SJSA1 (cell line): ENCODE measurements at regions not wholly inside any gene's neighbourhood (a gene's known extent, or its start where the extent isn't known, plus 50 kb on each side); places are given as distances from the start of the nearest gene placed in this dataset.

ENCODE experiments used
- DNase-seq, 2 experiments: peaks; one replicate each; pipeline ENCODE4 v3.0.0-alpha.2; 2015 to 2020; ENCODE audit warnings: low spot score in 2 of 2, low read depth in 1 of 2
- H3K27ac ChIP-seq: fragments of 250-450 bp; sonication (Bioruptor Pico); 2 replicates; pipeline ENCODE4 v1.5.1; 2020; ENCODE audit warnings: mild to moderate bottlenecking, moderate library complexity
- H3K27me3 ChIP-seq: fragments of 250-450 bp; sonication (Bioruptor Pico); replicated peaks from 2 replicates; pipeline ENCODE4 v1.5.1; 2020; ENCODE audit warnings: mild to moderate bottlenecking, moderate library complexity
- H3K36me3 ChIP-seq: fragments of 250-450 bp; sonication (Bioruptor Pico); 2 replicates; pipeline ENCODE4 v1.5.1; 2020; ENCODE audit warnings: mild to moderate bottlenecking
- H3K4me1 ChIP-seq: fragments of 250-450 bp; sonication (Bioruptor Pico); replicated peaks from 2 replicates; pipeline ENCODE4 v1.6.1; 2021; ENCODE audit warnings: mild to moderate bottlenecking
- H3K4me3 ChIP-seq: fragments of 250-450 bp; sonication (Bioruptor Pico); 2 replicates; pipeline ENCODE4 v1.5.1; 2020; ENCODE audit warnings: mild to moderate bottlenecking
- H3K9me3 ChIP-seq: fragments of 250-450 bp; sonication (Bioruptor Pico); replicated peaks from 2 replicates; pipeline ENCODE4 v1.5.1; 2020; ENCODE audit warnings: mild to moderate bottlenecking

DNA sequence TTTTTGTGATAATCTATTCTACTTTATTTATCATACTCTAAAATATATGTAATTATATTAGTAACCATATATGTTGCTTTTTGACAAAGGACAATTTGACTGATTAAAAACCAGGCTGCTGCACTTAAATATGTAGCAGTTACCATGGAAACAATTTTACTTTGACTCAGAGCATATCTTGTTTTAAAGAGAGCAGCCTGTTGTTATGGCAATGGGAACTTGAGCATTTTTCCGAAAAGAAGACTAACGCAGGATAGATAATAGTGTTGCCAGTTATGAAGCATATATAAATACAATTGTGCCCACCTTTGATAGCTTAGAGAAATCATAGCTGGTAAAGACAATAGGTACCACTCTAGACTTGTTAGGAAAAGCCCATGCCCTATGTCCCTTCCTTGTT, 283.0 kb downstream of the GASK1B start:
- no peaks in the 10 kb centered on the region for H3K9me3 ChIP-seq
- DNase-seq, result no peak
- no peak overlapping the region for H3K27ac ChIP-seq
- no peaks in the 10 kb centered on the region for H3K27me3 ChIP-seq
- H3K4me1 ChIP-seq, result no peaks in the 10 kb centered on the region
- no peak overlapping the region for H3K4me3 ChIP-seq
- H3K36me3 ChIP-seq, result no peaks in the 10 kb centered on the region

- Histone ChIP-seq H3K27ac (no peak overlapping the region), H3K4me1 (no peaks in the 10 kb centered on the region), H3K9me3 (no peaks in the 10 kb centered on the region), H3K4me3 (no peak overlapping the region), H3K27me3 (no peaks in the 10 kb centered on the region), H3K36me3 (no peaks in the 10 kb centered on the region)
- DNase-seq, result no peak
Measured at GRCh38 chr4:157888281-157888680, 284.5 kb downstream of the GASK1B start.

GRCh38 chr4:157887316-157887715, 285.5 kb downstream of the GASK1B start:
- no peak for DNase-seq
- Histone ChIP-seq H3K36me3 (no peaks in the 10 kb centered on the region), H3K4me1 (no peaks in the 10 kb centered on the region), H3K27me3 (no peaks in the 10 kb centered on the region), H3K4me3 (no peak overlapping the region), H3K27ac (no peak overlapping the region), H3K9me3 (no peaks in the 10 kb centered on the region)

GRCh38 chr4:157886645-157887044, 286.2 kb downstream of the GASK1B start:
- Histone ChIP-seq H3K27me3 (no peaks in the 10 kb centered on the region), H3K4me3 (no peak overlapping the region), H3K27ac (no peak overlapping the region), H3K36me3 (no peaks in the 10 kb centered on the region), H3K4me1 (no peaks in the 10 kb centered on the region), H3K9me3 (no peaks in the 10 kb centered on the region)
- DNase-seq, result no peak

- H3K4me3 ChIP-seq, result no peak overlapping the region
- no peak for DNase-seq
- no peaks in the 10 kb centered on the region for H3K9me3 ChIP-seq
- no peak overlapping the region for H3K27ac ChIP-seq
- H3K27me3 ChIP-seq, result no peaks in the 10 kb centered on the region
- no peaks in the 10 kb centered on the region for H3K4me1 ChIP-seq
- no peaks in the 10 kb centered on the region for H3K36me3 ChIP-seq
Measured at GRCh38 chr4:157885811-157886210, 287.0 kb downstream of the GASK1B start.

DNA sequence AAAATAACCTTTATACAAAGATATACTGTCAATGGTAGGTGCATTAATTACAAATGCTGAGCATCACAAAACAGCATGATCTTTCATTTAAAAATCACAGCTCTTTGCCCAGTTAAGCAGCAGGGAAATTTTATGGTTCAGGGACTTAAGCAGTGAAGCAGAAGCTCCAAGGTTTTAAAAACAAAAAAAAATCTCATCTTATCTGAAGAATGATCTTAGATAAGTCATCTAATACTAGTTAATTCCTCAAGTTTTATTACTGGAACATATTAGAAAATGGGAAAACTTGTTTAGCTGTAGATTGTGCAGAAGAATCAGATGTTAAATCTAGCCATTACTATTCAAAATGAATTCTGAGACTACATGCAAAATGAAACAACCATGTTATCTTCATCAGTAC, 289.9 kb downstream of the GASK1B start:
- Histone ChIP-seq H3K27ac (no peak overlapping the region), H3K36me3 (no peaks in the 10 kb centered on the region), H3K9me3 (no peaks in the 10 kb centered on the region), H3K4me3 (no peak overlapping the region), H3K4me1 (no peaks in the 10 kb centered on the region), H3K27me3 (no peaks in the 10 kb centered on the region)
- DNase-seq, result no peak

DNA sequence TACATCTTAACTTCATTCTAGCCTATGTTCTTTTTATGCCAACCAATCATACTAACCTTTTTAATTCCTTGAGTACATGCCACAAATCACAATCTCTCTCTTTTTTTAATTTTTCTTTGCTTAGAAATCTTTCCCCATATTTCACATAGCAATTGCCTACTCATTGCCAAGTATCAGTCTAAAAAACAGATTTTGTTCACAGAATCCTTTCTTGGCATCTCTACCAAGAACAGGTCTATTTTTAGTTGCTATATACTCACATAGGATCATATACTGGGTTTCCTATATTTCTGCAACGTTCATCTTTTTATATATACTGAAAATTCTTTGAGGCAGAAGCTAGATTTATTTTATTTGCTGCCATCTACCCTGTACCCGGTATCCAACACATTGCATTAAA, 292.1 kb downstream of the GASK1B start:
- no peaks in the 10 kb centered on the region for H3K27me3 ChIP-seq
- H3K27ac ChIP-seq, result no peak overlapping the region
- no peaks in the 10 kb centered on the region for H3K36me3 ChIP-seq
- H3K4me1 ChIP-seq, result no peaks in the 10 kb centered on the region
- no peaks in the 10 kb centered on the region for H3K9me3 ChIP-seq
- H3K4me3 ChIP-seq, result no peak overlapping the region
- DNase-seq, result no peak

GRCh38 chr4:157854819-157855218, 318.0 kb downstream of the GASK1B start:
- Histone ChIP-seq H3K4me3 (no peak overlapping the region), H3K27me3 (0 out of 2 replicates have a peak, but pooled peaks cover 6% of the 10 kb centered on the region), H3K4me1 (no peaks in the 10 kb centered on the region), H3K9me3 (no peaks in the 10 kb centered on the region), H3K27ac (no peak overlapping the region), H3K36me3 (no peaks in the 10 kb centered on the region)
- no peak for DNase-seq

DNA sequence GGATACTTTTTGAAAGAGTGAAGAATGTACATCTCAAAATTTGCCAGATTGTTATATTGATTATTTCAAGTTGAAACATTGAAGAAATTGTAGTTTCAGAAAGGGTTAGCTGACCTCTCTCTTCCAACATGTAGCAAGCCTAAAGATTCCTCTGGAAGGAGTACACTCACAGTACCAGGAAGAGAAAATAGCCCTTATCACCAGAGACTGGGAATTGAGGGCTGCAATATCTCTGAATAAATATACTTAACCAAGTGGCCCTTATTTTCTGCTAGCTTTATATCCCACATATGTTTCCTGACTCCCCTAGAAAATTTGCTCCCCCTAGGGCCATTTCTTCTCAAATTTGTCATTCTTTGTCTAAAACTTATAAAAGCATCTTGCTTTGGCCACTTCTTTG, 332.2 kb downstream of the GASK1B start:
- DNase-seq, result no peak
- no peaks in the 10 kb centered on the region for H3K4me1 ChIP-seq

GRCh38 chr4:157840034-157840433, 332.8 kb downstream of the GASK1B start:
- DNase-seq, result no peak
- no peaks in the 10 kb centered on the region for H3K4me1 ChIP-seq
- no peaks in the 10 kb centered on the region for H3K27me3 ChIP-seq
- no peak overlapping the region for H3K27ac ChIP-seq
- H3K4me3 ChIP-seq, result no peak overlapping the region
- H3K9me3 ChIP-seq, result no peaks in the 10 kb centered on the region
- H3K36me3 ChIP-seq, result no peaks in the 10 kb centered on the region

More for the DNA sequence above, 332.2 kb downstream of the GASK1B start:
- Histone ChIP-seq H3K36me3 (no peaks in the 10 kb centered on the region), H3K4me3 (no peak overlapping the region), H3K27me3 (no peaks in the 10 kb centered on the region), H3K9me3 (no peaks in the 10 kb centered on the region), H3K27ac (no peak overlapping the region)

- H3K4me1 ChIP-seq, result no peaks in the 10 kb centered on the region
- H3K36me3 ChIP-seq, result no peaks in the 10 kb centered on the region
- H3K4me3 ChIP-seq, result no peak overlapping the region
- no peak overlapping the region for H3K27ac ChIP-seq
- H3K27me3 ChIP-seq, result no peaks in the 10 kb centered on the region
- DNase-seq, result no peak
- no peaks in the 10 kb centered on the region for H3K9me3 ChIP-seq
Measured at GRCh38 chr4:157838366-157838765, 334.5 kb downstream of the GASK1B start.

DNA sequence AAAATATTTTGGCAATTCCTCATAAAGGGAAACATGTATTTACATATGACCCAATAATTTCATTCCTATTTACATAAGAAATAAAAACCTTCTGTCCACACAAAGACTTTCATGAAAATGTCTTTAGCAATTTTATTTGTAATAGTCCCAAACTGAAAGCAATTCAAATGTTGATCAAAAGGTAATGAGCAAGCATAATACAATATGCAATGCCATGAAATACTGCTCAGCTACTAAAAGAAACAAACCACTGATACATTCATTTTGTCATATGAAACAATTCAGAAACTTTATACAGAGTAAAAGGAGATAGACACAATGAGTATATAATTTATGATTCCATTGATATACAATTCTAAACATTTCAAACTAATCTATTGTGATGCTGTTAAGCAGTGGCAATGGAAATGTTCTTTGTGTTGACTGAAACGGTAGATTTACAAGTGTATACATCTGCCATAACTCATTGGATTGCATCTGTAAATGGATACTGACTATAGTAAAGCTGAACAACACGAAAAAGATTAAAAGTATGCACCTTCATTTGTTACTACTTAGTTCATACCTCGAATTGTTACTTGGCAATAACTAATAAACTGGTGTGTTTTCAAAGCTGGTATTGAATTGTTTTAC, 335.6 kb downstream of the GASK1B start:
- no peaks in the 10 kb centered on the region for H3K27me3 ChIP-seq
- H3K36me3 ChIP-seq, result no peaks in the 10 kb centered on the region
- H3K4me1 ChIP-seq, result no peaks in the 10 kb centered on the region
- no peak overlapping the region for H3K27ac ChIP-seq
- no peak for DNase-seq
- no peaks in the 10 kb centered on the region for H3K9me3 ChIP-seq
- H3K4me3 ChIP-seq, result no peak overlapping the region

GRCh38 chr4:157832596-157832995, 340.2 kb downstream of the GASK1B start:
- DNase-seq, result no peak
- Histone ChIP-seq H3K4me3 (no peak overlapping the region), H3K27ac (no peak overlapping the region), H3K36me3 (no peaks in the 10 kb centered on the region), H3K9me3 (no peaks in the 10 kb centered on the region), H3K4me1 (no peaks in the 10 kb centered on the region), H3K27me3 (no peaks in the 10 kb centered on the region)

DNA sequence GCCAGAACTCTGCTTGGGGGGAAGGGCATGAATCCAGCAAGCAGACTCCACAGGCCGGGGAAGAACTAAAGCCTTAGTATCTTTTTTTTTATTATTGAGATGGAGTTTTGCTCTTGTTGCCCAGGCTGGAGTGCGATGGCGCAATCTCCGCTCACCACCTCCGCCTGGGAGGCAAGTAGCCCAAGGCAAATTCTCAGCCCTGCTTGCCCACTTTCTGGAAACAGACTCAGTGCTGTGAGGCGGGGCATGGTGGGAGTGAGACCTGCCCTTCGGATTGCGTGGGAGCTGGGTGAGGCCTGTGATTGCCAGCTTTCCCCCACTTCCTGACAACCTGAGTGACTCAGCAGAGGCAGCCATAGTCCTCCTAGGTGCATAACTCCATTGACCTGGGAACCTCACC, 348.8 kb downstream of the GASK1B start:
- Histone ChIP-seq H3K9me3 (no peaks in the 10 kb centered on the region), H3K27me3 (no peaks in the 10 kb centered on the region), H3K4me3 (no peak overlapping the region), H3K36me3 (no peaks in the 10 kb centered on the region), H3K4me1 (no peaks in the 10 kb centered on the region), H3K27ac (no peak overlapping the region)
- no peak for DNase-seq

DNA sequence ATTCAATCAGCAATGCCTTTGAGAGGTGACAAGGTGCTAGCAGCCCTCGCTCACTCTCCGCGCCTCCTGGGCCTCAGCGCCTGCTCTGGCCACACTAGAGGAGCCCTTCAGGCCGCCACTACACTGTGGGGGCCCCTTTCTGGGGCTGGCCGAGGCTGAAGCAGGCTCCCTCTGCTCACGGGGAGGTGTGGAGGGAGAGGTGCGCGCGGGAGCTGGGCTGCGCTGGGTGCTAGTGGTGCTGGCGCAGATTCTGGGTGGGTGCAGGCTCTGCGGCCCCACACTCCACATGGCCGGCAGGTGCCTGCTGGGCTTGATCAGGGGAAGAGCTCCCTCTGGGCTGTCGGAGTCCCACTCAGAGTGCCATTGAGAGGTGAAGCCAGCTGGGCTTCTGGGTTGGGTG, 351.0 kb downstream of the GASK1B start:
- no peaks in the 10 kb centered on the region for H3K36me3 ChIP-seq
- no peak overlapping the region for H3K4me3 ChIP-seq
- no peaks in the 10 kb centered on the region for H3K9me3 ChIP-seq
- peak in 1 of 2 experiments; percentile 35 for DNase-seq
- H3K27me3 ChIP-seq, result no peaks in the 10 kb centered on the region
- H3K27ac ChIP-seq, result no peak overlapping the region
- H3K4me1 ChIP-seq, result no peaks in the 10 kb centered on the region
